Body of pancreas (tissue), 4 donors: ENCODE measurements at regions not wholly inside any gene's neighbourhood (a gene's known extent, or its start where the extent isn't known, plus 50 kb on each side); places are given as distances from the start of the nearest gene placed in this dataset.
"Not testable (repeated sequence)": the region's sequence is repeated elsewhere in the genome, so short reads cannot be mapped to it uniquely, and the experiment has no call there.

ENCODE experiments used
- ATAC-seq: fragments of 150-250 bp; one replicate; pipeline ENCODE4 v1.9.1; 2016
- DNase-seq, 4 donors: peaks; one replicate each; pipeline ENCODE4 v3.0.0-alpha.2; 2019
- H3K27ac ChIP-seq, 4 donors: fragments of 200-600 bp; sonication (generic); 1 replicate in 3 of 4; 2 replicates in 1 of 4; pipeline versions ENCODE4 v1.5.1 to v1.6.1; 2016 to 2019; ENCODE audit warnings: mild to moderate bottlenecking in 1 of 4, mixed read lengths in 1 of 4, moderate library complexity in 1 of 4
- H3K27me3 ChIP-seq, 2 donors: fragments of 200-600 bp; sonication (generic); one replicate each; pipeline ENCODE4 v1.6.0; 2016; ENCODE audit warnings: mild to moderate bottlenecking in 1 of 2
- H3K36me3 ChIP-seq, 2 donors: fragments of 200-600 bp; sonication (generic); replicated peaks in 1 of 2; 2 replicates each; pipeline ENCODE4 v1.5.1; 2016; ENCODE audit warnings: low read depth in 2 of 2; ENCODE audit not compliant: insufficient read depth in 1 of 2
- H3K4me1 ChIP-seq: fragments of 200-600 bp; sonication (generic); one replicate; pipeline ENCODE4 v1.6.0; 2016
- H3K4me3 ChIP-seq, 2 donors: fragments of 200-600 bp; sonication (generic); 1 replicate in 1 of 2; 2 replicates in 1 of 2; pipeline ENCODE4 v1.5.1; 2016 to 2019
- H3K9me3 ChIP-seq, 3 donors: fragments of 200-600 bp; sonication (generic); 1 replicate in 2 of 3; 2 replicates in 1 of 3; pipeline ENCODE4 v1.5.1; 2016
- CTCF ChIP-seq, 7 experiments: fragments of 450-650 bp in 4 of 7; fragments of 200-600 bp in 3 of 7; sonication (generic) in 3 of 7; IDR thresholded peaks; one replicate each; pipeline ENCODE4 v1.5.1; 2016 to 2019; ENCODE audit warnings: antibody characterized with exemption in 7 of 7
- POLR2A ChIP-seq, 3 donors: fragments of 450-650 bp; IDR thresholded peaks; one replicate each; pipeline ENCODE4 v1.6.1; 2016; ENCODE audit warnings: antibody characterized with exemption in 3 of 3, mild to moderate bottlenecking in 2 of 3
- WGBS, 2 donors: methylation state at CpG; one replicate each; pipeline ENCODE4 v1.1.5; 2017; 5-methylcytosine and 5-hydroxymethylcytosine counted together
- intact Hi-C: fragments of 100-400 bp; cut with DNase I; formaldehyde crosslinking; loops from one replicate; pipeline ENCODE4 v1.15.1; 2023

GRCh38 chr9:78694974-78695373 is 398.0 kb downstream of the PSAT1 start:
- Histone ChIP-seq H3K27me3 (no peaks in the 10 kb centered on the region), H3K4me3 (no peak overlapping the region), H3K9me3 (no peaks in the 10 kb centered on the region), H3K4me1 (no peaks in the 10 kb centered on the region), H3K36me3 (no peaks in the 10 kb centered on the region), H3K27ac (no peak overlapping the region)
- TF ChIP-seq POLR2A (IDR thresholded peaks at IDR 0.05) (no peak), CTCF (IDR thresholded peaks at IDR 0.05) (no peak)
- intact Hi-C loops = no loop called here
- no peak for ATAC-seq
- WGBS, 2 donors = 52 to 62% methylated on average over 7 of the region's 7 CpGs
- peak in 2 of 4 donors; percentile 7 to 8 for DNase-seq

GRCh38 chr9:78695519-78695918 is 398.6 kb downstream of the PSAT1 start:
- DNase-seq (peak in 2 of 4 donors; percentile 5 to 6), ATAC-seq (no peak)
- no peak overlapping the region for H3K4me3 ChIP-seq
- TF ChIP-seq CTCF (IDR thresholded peaks at IDR 0.05) (no peak), POLR2A (IDR thresholded peaks at IDR 0.05) (no peak)
- no peaks in the 10 kb centered on the region for H3K4me1 ChIP-seq
- no peak overlapping the region for H3K27ac ChIP-seq
- no peaks in the 10 kb centered on the region for H3K9me3 ChIP-seq
- no peaks in the 10 kb centered on the region for H3K27me3 ChIP-seq
- intact Hi-C loops = no loop called here
- WGBS, 2 donors = 31 to 37% methylated on average over 5 of the region's 5 CpGs
- no peaks in the 10 kb centered on the region for H3K36me3 ChIP-seq

- no peaks in the 10 kb centered on the region for H3K36me3 ChIP-seq
- intact Hi-C loops = no loop called here
- WGBS, 2 donors = 11 to 30% methylated on average over 1 of the region's 1 CpG
- ATAC-seq (no peak), DNase-seq (no peak)
- no peaks in the 10 kb centered on the region for H3K4me1 ChIP-seq
- no peaks in the 10 kb centered on the region for H3K9me3 ChIP-seq
- H3K27ac ChIP-seq = no peak overlapping the region
- H3K27me3 ChIP-seq = no peaks in the 10 kb centered on the region
- H3K4me3 ChIP-seq = no peak overlapping the region
- TF ChIP-seq CTCF (IDR thresholded peaks at IDR 0.05) (no peak), POLR2A (IDR thresholded peaks at IDR 0.05) (no peak)
These were observed 400.7 kb downstream of the PSAT1 start for GRCh38 chr9:78697618-78698017.

- Histone ChIP-seq H3K9me3 (no peaks in the 10 kb centered on the region), H3K4me3 (no peak overlapping the region), H3K27ac (no peak overlapping the region), H3K27me3 (no peaks in the 10 kb centered on the region), H3K4me1 (no peaks in the 10 kb centered on the region), H3K36me3 (no peaks in the 10 kb centered on the region)
- intact Hi-C loops = no loop called here
- no peak for DNase-seq
- no peak for TF ChIP-seq POLR2A (IDR thresholded peaks at IDR 0.05)
- 70 to 74% methylated on average over 2 of the region's 2 CpGs for WGBS, 2 donors
- ATAC-seq = no peak
These were observed 401.4 kb downstream of the PSAT1 start for GRCh38 chr9:78698371-78698770.

- H3K4me1 ChIP-seq, intact Hi-C loops, H3K27me3 ChIP-seq, H3K4me3 ChIP-seq, DNase-seq, ATAC-seq, H3K9me3 ChIP-seq, H3K36me3 ChIP-seq, H3K27ac ChIP-seq: not testable (repeated sequence)
- 68 to 77% methylated on average over 3 of the region's 3 CpGs for WGBS, 2 donors
These were observed 402.3 kb downstream of the PSAT1 start for GRCh38 chr9:78699217-78699616.

GRCh38 chr9:78704153-78704552 is 407.2 kb downstream of the PSAT1 start:
- H3K4me3 ChIP-seq, ATAC-seq, H3K27me3 ChIP-seq, H3K27ac ChIP-seq, H3K36me3 ChIP-seq, intact Hi-C loops, H3K4me1 ChIP-seq, H3K9me3 ChIP-seq: not testable (repeated sequence)
- TF ChIP-seq CTCF (IDR thresholded peaks at IDR 0.05) = peak in 2 of 7 experiments; percentile 21 to 29
- 54 to 63% methylated on average over 4 of the region's 4 CpGs for WGBS, 2 donors
- peak in 1 of 4 donors; percentile 15 for DNase-seq
